HG02763 (cell line): ENCODE measurements at regions not wholly inside any gene's neighbourhood (a gene's known extent, or its start where the extent isn't known, plus 50 kb on each side); places are given as distances from the start of the nearest gene placed in this dataset.

Experiments
- ATAC-seq: cut with Tn5 transposase; IDR thresholded peaks from one replicate; pipeline ENCODE4 v1.9.1; 2021; ENCODE audit warnings: mild to moderate bottlenecking, moderate library complexity; ENCODE audit not compliant: unreplicated experiment

GRCh38 chr11:92739491-92739890 is 230.0 kb upstream of the MTNR1B start:
- ATAC-seq, result no peak

- no peak for ATAC-seq
Observed at GRCh38 chr11:92740276-92740675, 229.2 kb upstream of the MTNR1B start.

GRCh38 chr11:92744929-92745585 is 224.4 kb upstream of the MTNR1B start:
- no peak for ATAC-seq

- no peak for ATAC-seq
Observed at GRCh38 chr11:92750794-92751193, 218.7 kb upstream of the MTNR1B start.

DNA sequence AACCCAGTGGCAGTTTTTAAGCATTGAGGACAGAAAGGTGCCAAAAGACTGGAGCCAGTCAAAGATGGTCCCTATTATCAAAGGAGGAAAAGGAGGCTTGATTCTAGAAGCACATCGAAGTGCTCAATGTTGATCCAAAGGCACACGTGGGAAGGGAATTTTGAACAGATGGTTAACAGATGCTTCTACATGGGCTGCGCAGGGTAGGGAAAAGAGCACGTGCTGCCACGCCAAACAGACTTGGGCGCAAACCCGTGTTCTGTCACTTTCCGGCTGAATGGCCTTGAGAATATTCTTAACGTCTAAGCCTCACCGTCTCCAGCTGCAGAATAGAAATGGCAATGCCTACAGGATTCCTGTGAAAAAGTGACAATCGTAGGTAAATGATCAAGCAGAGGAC is 217.9 kb upstream of the MTNR1B start:
- no peak for ATAC-seq

- ATAC-seq, result no peak
Observed at GRCh38 chr11:92752122-92752521, 217.3 kb upstream of the MTNR1B start.

- ATAC-seq, result no peak
Observed at GRCh38 chr11:92753161-92753560, 216.3 kb upstream of the MTNR1B start.

GRCh38 chr11:92758241-92758780 is 211.1 kb upstream of the MTNR1B start:
- no peak for ATAC-seq

DNA sequence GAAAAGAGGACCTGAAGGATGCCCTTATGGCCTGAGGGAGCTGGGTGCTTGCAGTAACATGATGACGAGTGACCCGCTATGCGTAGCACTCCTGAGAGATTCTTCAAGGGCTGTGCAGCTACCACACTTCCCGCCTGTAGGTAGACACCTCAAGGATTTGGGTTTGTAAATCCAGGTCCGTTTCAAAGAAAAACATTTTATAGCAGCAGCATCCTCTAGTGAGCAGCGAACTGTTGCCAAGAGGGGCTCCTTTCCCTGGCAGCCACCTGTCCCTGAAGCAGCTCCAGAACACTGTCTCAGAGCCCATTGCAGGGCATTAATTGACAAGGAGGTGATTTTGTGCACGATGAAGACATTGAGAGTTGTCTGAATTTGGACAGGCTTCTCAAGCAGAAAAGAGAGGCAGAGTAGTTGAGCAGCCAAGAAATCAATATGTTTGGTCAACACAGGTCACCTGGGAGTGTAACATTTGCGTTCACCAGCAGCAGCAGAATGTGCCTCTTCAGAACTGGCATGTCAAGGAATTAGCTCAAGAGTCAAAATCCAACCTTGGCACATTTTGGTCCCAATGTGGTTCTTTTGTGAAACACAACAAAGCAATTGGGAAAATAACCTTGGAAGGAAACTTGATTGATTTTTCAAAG is 209.8 kb upstream of the MTNR1B start:
- ATAC-seq, result no peak

DNA sequence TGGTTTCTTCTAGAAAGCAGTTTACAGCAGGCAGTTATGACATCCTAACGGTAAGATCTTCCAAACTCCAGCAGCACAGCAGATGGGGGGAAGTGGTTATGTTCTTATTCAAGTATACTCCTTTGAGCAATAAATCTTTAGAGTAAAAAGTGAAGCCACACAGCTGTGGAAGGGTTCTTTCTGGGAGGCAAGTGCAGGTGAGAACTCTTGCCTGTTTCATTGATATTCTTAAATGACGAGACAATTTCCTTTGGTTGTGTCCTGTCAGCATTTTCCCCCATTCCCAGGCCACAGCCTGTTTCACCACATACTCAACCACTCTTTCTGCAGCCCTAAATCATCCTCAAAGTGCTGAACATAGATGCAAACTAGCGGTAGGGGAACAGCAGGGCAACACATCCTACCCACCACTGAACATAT is 207.3 kb upstream of the MTNR1B start:
- no peak for ATAC-seq

DNA sequence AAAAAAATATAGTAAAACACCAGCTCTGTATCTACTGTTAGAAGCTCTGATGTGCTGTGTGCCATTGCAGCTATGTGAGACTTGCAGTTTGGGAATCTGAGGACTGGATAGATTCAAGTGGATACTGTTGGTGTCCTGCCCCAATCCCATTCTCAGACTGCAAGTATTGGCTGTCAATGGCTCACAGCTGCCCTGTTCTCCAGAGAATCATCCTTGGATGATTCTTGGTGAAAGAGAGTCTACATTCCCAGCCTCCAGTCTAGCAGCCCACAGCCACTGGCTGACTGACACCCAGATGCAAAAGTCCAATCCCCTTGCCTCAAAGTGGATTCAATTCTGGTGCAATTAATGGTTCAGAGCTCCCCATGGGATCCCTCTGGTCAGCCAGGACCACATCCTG is 206.1 kb upstream of the MTNR1B start:
- ATAC-seq, result no peak

GRCh38 chr11:92764128-92764527 is 205.3 kb upstream of the MTNR1B start:
- no peak for ATAC-seq

DNA sequence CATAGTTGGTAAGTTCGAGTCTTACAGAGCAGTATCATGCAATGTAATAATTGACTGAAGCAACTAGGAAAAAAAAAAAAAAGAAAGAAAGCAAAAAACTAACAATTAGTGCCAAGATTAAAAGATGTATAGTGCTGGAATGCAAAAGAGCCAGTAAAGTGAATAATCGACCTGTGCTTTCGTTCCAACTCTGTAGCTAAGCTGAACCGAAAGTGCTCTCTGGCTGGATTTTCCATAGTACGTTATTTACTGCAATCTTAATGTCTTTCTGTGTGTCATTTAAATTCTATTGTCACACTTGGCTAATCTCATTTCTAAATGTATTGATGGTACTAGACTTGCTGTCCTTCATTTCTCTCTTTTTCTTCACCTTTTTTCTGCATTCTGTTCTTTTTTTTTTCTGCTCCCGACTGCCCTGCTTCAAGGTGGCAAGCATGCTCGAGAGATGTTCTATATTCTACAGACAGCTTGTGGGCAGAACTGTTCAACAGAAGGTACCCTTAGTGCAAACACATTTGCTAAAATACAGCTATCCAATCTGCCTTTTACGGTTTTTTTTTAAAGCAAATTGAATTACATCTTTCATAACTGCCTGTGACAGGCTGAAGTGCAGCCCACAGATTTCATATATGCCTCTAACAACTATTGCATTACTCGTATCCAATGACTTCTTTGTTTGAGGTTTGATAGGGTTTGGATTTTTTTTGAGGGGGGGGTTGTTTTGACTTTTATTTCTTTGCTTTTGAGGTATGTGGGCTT is 204.2 kb upstream of the MTNR1B start:
- ATAC-seq, result no peak

GRCh38 chr11:92765965-92766371 is 203.5 kb upstream of the MTNR1B start:
- no peak for ATAC-seq

GRCh38 chr11:92766698-92767097 is 202.8 kb upstream of the MTNR1B start:
- no peak for ATAC-seq

DNA sequence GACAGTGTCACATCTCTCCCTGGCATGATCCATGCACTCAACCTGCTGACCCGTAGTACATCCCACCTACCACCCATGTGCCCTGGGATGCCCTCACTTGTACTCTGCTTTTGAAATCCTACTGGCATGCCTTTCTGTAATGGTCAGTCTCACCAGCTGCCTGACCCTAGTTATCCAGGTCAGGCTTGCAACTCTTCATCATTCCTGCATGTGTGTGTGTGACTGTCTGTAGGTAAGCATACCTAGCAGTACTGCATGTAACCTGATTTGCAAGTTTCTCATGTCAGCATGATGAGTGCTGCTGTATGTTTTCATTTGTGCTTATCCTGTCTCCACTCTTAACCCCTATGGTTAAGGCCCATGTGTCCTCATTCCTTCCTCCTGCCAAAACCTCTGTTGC is 202.0 kb upstream of the MTNR1B start:
- ATAC-seq, result no peak

DNA sequence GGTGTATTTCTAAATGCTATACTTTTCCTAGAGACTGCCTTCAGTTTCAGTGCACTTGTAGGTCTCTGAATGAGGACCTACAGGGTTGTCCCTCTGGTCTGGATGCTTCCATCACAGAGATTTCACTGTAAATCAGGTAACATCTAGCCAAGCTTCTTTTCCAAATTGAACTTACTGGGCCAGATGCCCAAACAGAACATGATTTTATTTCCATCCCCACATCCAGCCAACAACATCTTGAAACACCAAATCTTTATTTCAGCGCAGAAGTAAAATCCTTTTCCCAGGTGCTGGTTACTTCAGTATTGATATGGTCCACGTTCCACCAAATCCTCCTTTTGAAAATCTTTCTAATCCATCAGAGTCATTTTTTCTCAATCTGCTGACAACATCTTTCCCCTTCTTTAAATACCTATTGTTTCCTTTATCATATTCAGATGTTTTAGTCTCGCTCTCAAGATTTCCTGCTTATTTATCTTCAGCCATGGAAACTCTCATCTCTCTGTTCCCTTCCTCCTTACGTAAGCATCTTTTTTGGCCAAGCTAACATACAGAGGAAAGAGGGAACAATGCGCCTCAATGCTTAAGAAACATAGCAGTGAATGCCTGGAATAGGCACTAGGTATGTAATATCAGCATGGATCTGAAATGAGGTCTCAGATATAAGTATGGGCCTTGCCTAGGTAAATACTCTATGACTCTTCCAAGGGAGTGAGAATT is 201.2 kb upstream of the MTNR1B start:
- ATAC-seq, result no peak

DNA sequence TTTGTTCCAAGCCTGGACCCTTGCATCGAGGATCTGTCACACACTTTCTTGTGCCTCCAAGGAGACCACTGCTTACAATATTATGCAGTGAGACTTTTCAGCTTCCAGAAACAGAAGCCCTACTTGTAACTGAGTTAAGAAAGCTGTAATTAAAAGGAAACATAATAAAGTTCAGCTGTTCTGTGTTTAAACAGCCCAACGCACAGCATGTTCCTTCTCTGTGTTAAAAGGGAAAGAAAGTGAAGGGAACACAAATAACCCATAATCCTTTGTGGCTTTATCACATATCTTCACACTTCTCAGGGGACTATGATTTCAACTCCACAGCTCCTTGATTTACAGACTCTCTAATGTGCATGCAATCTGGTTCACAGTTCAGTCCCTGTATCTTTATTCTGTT is 200.3 kb upstream of the MTNR1B start:
- ATAC-seq, result no peak

GRCh38 chr11:92770419-92770818 is 199.0 kb upstream of the MTNR1B start:
- ATAC-seq, result no peak

DNA sequence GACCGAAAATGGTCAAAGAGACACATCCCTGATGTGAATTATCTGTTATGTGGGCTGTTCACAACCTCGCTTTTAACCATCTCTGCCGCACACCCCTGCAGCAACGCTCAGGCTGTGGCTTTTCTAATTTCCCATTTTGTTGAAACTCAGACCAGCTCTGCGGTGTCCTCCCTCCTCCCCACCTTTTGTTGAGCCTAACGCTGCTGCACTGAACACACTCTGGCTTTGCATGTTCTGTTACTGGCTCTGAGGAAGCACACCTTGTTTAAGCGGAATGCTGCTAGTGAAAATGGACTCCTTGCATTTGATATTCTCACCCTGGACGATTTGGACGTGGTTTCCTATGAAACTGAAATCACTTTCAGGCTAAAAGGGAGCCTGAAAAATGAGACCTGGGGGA is 198.5 kb upstream of the MTNR1B start:
- ATAC-seq, result no peak

GRCh38 chr11:92771701-92772100 is 197.8 kb upstream of the MTNR1B start:
- no peak for ATAC-seq
